ENCODE measurements at regions not wholly inside any gene's neighbourhood (a gene's known extent, or its start where the extent isn't known, plus 50 kb on each side); places are given as distances from the start of the nearest gene placed in this dataset.
A peak's percentile ranks its signal among the peaks of the same experiment; 100 is the strongest.

DNA sequence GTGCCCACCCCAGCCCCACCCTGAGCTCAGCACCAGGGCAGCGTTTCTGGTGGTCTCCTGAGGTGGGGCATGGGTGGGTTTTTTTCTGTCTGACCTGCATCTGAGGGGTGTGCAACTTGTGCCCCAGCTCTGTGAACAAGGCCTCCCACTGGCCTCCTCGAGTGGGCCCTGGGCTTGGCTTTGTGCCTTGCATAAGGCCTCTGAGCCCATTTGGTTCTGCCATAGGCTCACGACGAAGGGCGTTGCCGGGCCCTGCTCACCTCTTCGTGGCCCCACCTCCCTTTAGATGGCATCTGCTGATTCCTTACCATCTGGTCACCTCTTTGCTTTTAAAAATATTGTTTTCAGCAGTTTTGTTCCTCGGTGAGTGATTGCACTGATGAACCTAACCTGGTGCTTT, 127.1 kb upstream of the COL5A1 start:
- Histone ChIP-seq H4K91ac (ENCODE audit: insufficient read depth, low read depth, low read length) (no peak overlapping the region), H3K56ac (ENCODE audit: extremely low read depth, insufficient read depth, low read length) (no peak overlapping the region), H2AFZ (replicated peaks; ENCODE audit: low read length, poor library complexity) (no peak overlapping the region), H2BK120ac (ENCODE audit: low read depth, low read length) (no peak overlapping the region), H2BK5ac (ENCODE audit: low read depth, low read length, poor library complexity, severe bottlenecking) (no peak overlapping the region), H3K9ac (ENCODE audit: low read depth, low read length) (no peak overlapping the region), H3K36me3 (ENCODE audit: control insufficient read depth, insufficient read depth, low read length) (no peaks in the 10 kb centered on the region), H2BK15ac (ENCODE audit: low read depth, low read length) (no peak overlapping the region), H3K4ac (ENCODE audit: low read depth, low read length) (0 out of 2 replicates have a peak overlapping the region, but pooled peaks have one; percentile 22), H4K5ac (ENCODE audit: low read depth, low read length) (no peak overlapping the region), H2AK5ac (ENCODE audit: low read depth, low read length) (no peak overlapping the region), H3K9me1 (ENCODE audit: insufficient read depth, low read length) (0 out of 2 replicates have a peak, but pooled peaks cover 3% of the 10 kb centered on the region), H3K18ac (ENCODE audit: low read depth, low read length) (no peak overlapping the region), H3K14ac (replicated peaks; ENCODE audit: low read depth, low read length) (0 out of 2 replicates have a peak overlapping the region, but pooled peaks have one; percentile 42), H3K79me1 (ENCODE audit: low read depth in 1 of 2, low read length in 2 of 2) (no peaks in the 10 kb centered on the region), H2BK20ac (ENCODE audit: low read depth, low read length) (0 out of 2 replicates have a peak overlapping the region, but pooled peaks have one; percentile 3), H3K27ac (ENCODE audit: insufficient read depth, low read length) (no peak overlapping the region), H3K4me3 (ENCODE audit: insufficient read depth, low read depth, low read length) (no peak overlapping the region), H4K20me1 (ENCODE audit: insufficient read depth, low read length) (no peaks in the 10 kb centered on the region), H3K9me3 (ENCODE audit: control insufficient read depth, insufficient read depth, low read length) (peaks cover 2% of the 10 kb centered on the region), H2AK9ac (replicated peaks; ENCODE audit: low read depth, low read length, poor library complexity) (no peak overlapping the region), H3K27me3 (ENCODE audit: control insufficient read depth, insufficient read depth, low read length) (no peaks in the 10 kb centered on the region), H3K23ac (ENCODE audit: low read depth, low read length) (no peak overlapping the region), H3K4me2 (ENCODE audit: low read depth, low read length) (no peak overlapping the region), H4K8ac (ENCODE audit: low read depth in 2 of 2, low read length in 2 of 2) (0 out of 4 replicates have a peak overlapping the region, but pooled peaks of 1 of the 2 experiments have one; percentile 58), H3K4me1 (ENCODE audit: control insufficient read depth, insufficient read depth, low read length) (peaks cover 6% of the 10 kb centered on the region)
- ChIA-PET POLR2A (ENCODE audit: unreplicated experiment) (no interaction called here), CTCF (no interaction called here)
- in situ Hi-C loops (cut with MboI; ENCODE audit: low sequenced_read_pairs) (no loop called here), dilution Hi-C loops (cut with HindIII; ENCODE audit: low sequenced_read_pairs, unreplicated experiment) (no loop called here), intact Hi-C loops (cut with micrococcal nuclease) (no loop called here)
- TF ChIP-seq POLR2A (IDR thresholded peaks at IDR 0.05; ENCODE audit: low read depth, low read length): no peak
- TF ChIP-seq RCOR1 (IDR thresholded peaks at IDR 0.05; ENCODE audit: insufficient replicate concordance, low read length): no peak
- TF ChIP-seq, protein P1, sequence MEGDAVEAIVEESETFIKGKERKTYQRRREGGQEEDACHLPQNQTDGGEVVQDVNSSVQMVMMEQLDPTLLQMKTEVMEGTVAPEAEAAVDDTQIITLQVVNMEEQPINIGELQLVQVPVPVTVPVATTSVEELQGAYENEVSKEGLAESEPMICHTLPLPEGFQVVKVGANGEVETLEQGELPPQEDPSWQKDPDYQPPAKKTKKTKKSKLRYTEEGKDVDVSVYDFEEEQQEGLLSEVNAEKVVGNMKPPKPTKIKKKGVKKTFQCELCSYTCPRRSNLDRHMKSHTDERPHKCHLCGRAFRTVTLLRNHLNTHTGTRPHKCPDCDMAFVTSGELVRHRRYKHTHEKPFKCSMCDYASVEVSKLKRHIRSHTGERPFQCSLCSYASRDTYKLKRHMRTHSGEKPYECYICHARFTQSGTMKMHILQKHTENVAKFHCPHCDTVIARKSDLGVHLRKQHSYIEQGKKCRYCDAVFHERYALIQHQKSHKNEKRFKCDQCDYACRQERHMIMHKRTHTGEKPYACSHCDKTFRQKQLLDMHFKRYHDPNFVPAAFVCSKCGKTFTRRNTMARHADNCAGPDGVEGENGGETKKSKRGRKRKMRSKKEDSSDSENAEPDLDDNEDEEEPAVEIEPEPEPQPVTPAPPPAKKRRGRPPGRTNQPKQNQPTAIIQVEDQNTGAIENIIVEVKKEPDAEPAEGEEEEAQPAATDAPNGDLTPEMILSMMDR (conservative IDR thresholded peaks at IDR 0.05; ENCODE audit: low read depth, low read length): no peak
- TF ChIP-seq SMC3 (IDR thresholded peaks at IDR 0.05; ENCODE audit: low read depth, low read length): no peak
- TF ChIP-seq, protein P2, sequence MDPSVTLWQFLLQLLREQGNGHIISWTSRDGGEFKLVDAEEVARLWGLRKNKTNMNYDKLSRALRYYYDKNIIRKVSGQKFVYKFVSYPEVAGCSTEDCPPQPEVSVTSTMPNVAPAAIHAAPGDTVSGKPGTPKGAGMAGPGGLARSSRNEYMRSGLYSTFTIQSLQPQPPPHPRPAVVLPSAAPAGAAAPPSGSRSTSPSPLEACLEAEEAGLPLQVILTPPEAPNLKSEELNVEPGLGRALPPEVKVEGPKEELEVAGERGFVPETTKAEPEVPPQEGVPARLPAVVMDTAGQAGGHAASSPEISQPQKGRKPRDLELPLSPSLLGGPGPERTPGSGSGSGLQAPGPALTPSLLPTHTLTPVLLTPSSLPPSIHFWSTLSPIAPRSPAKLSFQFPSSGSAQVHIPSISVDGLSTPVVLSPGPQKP (IDR thresholded peaks at IDR 0.05; ENCODE audit: borderline replicate concordance, low read depth, low read length): no peak
- TF ChIP-seq MAFK (IDR thresholded peaks at IDR 0.05; ENCODE audit: low read depth, low read length): no peak
- no peak for TF ChIP-seq CHD1 (IDR thresholded peaks at IDR 0.05; ENCODE audit: low read depth, low read length)
- TF ChIP-seq RAD21 (IDR thresholded peaks at IDR 0.05; ENCODE audit: low read length): no peak
- TF ChIP-seq, protein P3, sequence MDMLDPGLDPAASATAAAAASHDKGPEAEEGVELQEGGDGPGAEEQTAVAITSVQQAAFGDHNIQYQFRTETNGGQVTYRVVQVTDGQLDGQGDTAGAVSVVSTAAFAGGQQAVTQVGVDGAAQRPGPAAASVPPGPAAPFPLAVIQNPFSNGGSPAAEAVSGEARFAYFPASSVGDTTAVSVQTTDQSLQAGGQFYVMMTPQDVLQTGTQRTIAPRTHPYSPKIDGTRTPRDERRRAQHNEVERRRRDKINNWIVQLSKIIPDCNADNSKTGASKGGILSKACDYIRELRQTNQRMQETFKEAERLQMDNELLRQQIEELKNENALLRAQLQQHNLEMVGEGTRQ (IDR thresholded peaks at IDR 0.05; ENCODE audit: low read depth, low read length): no peak
- TF ChIP-seq RFX5 (IDR thresholded peaks at IDR 0.05; ENCODE audit: low read depth, low read length): no peak
- no peak for TF ChIP-seq MAZ (IDR thresholded peaks at IDR 0.05; ENCODE audit: borderline replicate concordance, low read depth, low read length)
- no peak for TF ChIP-seq MXI1 (IDR thresholded peaks at IDR 0.05; ENCODE audit: borderline replicate concordance, low read depth, low read length)
- TF ChIP-seq BHLHE40 (IDR thresholded peaks at IDR 0.05; ENCODE audit: low read depth, low read length): no peak
- BruUV-seq (replicated peaks): no TSS peak
- WGBS, 2 experiments (ENCODE audit: extremely low coverage in 2 of 2, insufficient read length in 1 of 2): 33% methylated on average over 1 of the region's 8 CpGs; no CpG with 5 or more reads in 1 of the 2 experiments
- DNase-seq (no peak), ATAC-seq (ENCODE audit: low read depth) (no peak)

Data from IMR-90 (cell line).